NT2/D1 (cell line): ENCODE measurements at regions not wholly inside any gene's neighbourhood (a gene's known extent, or its start where the extent isn't known, plus 50 kb on each side); places are given as distances from the start of the nearest gene placed in this dataset.
A peak's percentile ranks its signal among the peaks of the same experiment; 100 is the strongest.
"Not testable (repeated sequence)": the region's sequence is repeated elsewhere in the genome, so short reads cannot be mapped to it uniquely, and the experiment has no call there.

ENCODE experiments used
- DNase-seq: peaks from one replicate; pipeline ENCODE4 v3.0.0-alpha.2; 2011; ENCODE audit warnings: low read depth, low spot score
- H3K27me3 ChIP-seq: 2 replicates; pipeline ENCODE4 v1.6.0; 2011; ENCODE audit warnings: mild to moderate bottlenecking; ENCODE audit not compliant: insufficient read length, insufficient read depth
- H3K36me3 ChIP-seq: 2 replicates; pipeline ENCODE4 v1.6.1; 2011; ENCODE audit warnings: mild to moderate bottlenecking, low read length, mixed read lengths; ENCODE audit not compliant: insufficient read depth, insufficient read length
- H3K4me1 ChIP-seq: 2 replicates; pipeline ENCODE4 v1.5.1; 2011; ENCODE audit not compliant: insufficient read depth, insufficient read length
- H3K4me3 ChIP-seq: 2 replicates; pipeline ENCODE4 v1.5.1; 2011; ENCODE audit warnings: low read depth; ENCODE audit not compliant: insufficient read length
- H3K9ac ChIP-seq: 2 replicates; pipeline ENCODE4 v1.6.0; 2011; ENCODE audit warnings: low read depth; ENCODE audit not compliant: insufficient read length
- H3K9me3 ChIP-seq: 2 replicates; pipeline ENCODE4 v1.5.1; 2011; ENCODE audit warnings: mild to moderate bottlenecking, low read length; ENCODE audit not compliant: insufficient read depth
- SUZ12 ChIP-seq: IDR thresholded peaks from 2 replicates; pipeline ENCODE4 v1.6.1; 2011; ENCODE audit not compliant: insufficient read length, insufficient read depth; ENCODE audit errors: extremely low read depth
- YY1 ChIP-seq: IDR thresholded peaks from 2 replicates; pipeline ENCODE4 v1.6.1; 2011; ENCODE audit not compliant: insufficient read length, insufficient read depth
- ZNF274 ChIP-seq: IDR thresholded peaks from 2 replicates; pipeline ENCODE4 v1.6.1; 2011; ENCODE audit warnings: mild to moderate bottlenecking, low read depth, low read length

DNA sequence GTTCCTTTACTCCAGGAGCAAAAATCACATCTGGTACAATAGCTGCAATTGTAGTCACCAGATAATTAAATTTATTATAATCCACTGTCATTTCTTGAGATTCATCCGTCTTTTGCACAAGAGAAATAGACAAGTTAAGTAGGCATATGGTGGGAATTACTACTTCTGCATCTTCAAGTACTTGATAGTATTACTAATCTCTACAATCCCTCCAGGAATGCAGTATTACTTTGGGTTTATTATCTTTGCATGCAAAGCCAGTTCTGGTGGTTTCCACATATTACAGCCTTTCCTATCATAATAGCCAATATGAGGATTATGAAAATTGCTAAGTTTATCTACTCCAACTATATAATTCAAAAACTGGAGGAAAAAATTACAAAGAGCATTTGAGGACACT, 254.1 kb downstream of the IKZF2 start:
- Histone ChIP-seq H3K27me3 (no peaks in the 10 kb centered on the region), H3K36me3 (no peaks in the 10 kb centered on the region), H3K4me1 (no peaks in the 10 kb centered on the region), H3K4me3 (no peak overlapping the region), H3K9ac (no peak overlapping the region), H3K9me3 (no peaks in the 10 kb centered on the region)
- DNase-seq = no peak
- TF ChIP-seq ZNF274 (no peak), SUZ12 (no peak), YY1 (no peak)

DNA sequence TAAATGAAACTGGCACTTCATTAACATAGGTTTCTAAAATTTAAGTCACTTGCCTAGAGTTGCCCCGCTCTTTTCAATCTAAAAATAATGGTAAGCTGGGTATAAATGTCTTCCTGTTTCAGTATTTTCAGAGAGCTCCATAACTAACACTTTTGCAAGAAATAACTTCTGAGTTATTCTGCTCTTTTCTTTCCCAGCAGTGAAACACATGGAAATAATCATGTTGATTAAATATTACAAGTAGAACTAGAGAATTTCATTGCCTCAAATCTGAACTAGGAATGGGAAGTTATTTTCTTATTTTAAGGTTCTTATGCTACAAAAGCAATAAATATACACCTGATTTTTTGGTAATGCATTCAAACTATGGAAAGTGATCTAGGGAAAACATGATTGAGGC, 257.4 kb downstream of the IKZF2 start:
- no peaks in the 10 kb centered on the region for H3K4me1 ChIP-seq
- H3K4me3 ChIP-seq = no peak overlapping the region
- H3K9ac ChIP-seq = no peak overlapping the region
- H3K27me3 ChIP-seq = no peaks in the 10 kb centered on the region
- no peaks in the 10 kb centered on the region for H3K36me3 ChIP-seq
- TF ChIP-seq YY1 (no peak), ZNF274 (no peak), SUZ12 (no peak)
- H3K9me3 ChIP-seq = no peaks in the 10 kb centered on the region
- DNase-seq = no peak

DNA sequence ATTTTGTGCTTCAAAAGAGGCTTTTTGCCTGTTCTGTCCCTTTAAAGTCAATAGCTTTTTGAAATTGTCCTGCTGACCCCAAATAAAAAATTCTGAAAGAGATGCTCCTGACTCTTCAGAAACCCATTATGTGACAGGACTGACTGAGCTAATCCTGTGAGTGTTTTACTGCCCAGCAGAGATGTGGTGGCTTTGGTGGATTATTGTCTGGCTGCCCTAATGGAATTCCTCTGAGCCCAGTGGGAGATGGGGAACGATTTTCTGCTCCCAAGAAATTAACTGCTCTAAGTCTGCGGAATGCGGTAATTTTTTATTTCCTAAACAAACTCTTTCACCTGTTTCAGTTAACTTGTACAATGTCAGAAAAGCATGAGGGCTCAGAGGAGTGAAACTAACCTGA, 258.2 kb downstream of the IKZF2 start:
- no peak overlapping the region for H3K9ac ChIP-seq
- no peaks in the 10 kb centered on the region for H3K4me1 ChIP-seq
- no peak for TF ChIP-seq YY1
- TF ChIP-seq ZNF274 = no peak
- TF ChIP-seq SUZ12 = no peak
- no peak for DNase-seq
- no peaks in the 10 kb centered on the region for H3K36me3 ChIP-seq
- no peaks in the 10 kb centered on the region for H3K27me3 ChIP-seq
- H3K9me3 ChIP-seq = no peaks in the 10 kb centered on the region
- no peak overlapping the region for H3K4me3 ChIP-seq

DNA sequence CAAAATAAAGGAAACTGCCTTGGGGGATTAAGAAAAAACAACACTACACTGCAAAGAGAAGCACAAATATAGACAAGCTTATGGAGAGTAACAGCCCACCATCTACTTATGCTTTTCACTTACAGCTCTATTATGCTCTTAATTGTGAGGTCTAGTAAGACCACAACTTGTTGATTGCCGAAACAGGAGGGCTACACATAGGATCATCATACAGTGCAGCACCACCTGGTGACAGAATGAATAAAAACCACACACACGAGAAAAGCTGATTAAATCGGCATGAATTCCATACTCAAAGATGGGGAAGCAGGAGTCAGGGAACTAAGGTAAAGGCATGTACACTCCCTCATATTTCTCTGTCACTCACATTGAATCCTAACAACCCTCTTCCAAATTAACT, 259.2 kb downstream of the IKZF2 start:
- Histone ChIP-seq H3K4me3 (no peak overlapping the region), H3K9me3 (no peaks in the 10 kb centered on the region), H3K36me3 (no peaks in the 10 kb centered on the region), H3K27me3 (no peaks in the 10 kb centered on the region), H3K9ac (no peak overlapping the region), H3K4me1 (no peaks in the 10 kb centered on the region)
- peak; percentile 13 for DNase-seq
- TF ChIP-seq ZNF274 (no peak), SUZ12 (no peak), YY1 (no peak)

DNA sequence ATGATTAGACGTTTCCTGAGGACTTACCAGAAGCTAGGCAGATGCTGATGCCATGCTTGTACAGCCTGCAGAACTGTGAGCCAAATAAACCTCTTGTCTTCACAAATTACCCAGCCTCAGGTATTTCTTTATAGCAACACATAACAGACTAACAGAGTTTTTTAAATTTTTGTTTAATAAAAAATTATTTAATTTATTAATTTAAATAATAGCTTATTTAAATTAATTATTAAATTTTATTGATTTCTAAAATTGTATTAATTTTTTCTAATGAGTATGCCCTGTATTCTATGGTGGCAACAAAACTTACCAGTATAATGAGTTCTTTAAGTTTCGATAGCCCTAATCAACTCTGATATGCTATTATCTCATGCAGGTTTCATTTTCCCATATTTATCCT, 259.8 kb downstream of the IKZF2 start:
- Histone ChIP-seq H3K4me1 (no peaks in the 10 kb centered on the region), H3K27me3 (no peaks in the 10 kb centered on the region), H3K36me3 (no peaks in the 10 kb centered on the region), H3K4me3 (no peak overlapping the region), H3K9ac (no peak overlapping the region), H3K9me3 (no peaks in the 10 kb centered on the region)
- TF ChIP-seq YY1 (no peak), SUZ12 (no peak), ZNF274 (no peak)
- no peak for DNase-seq

DNA sequence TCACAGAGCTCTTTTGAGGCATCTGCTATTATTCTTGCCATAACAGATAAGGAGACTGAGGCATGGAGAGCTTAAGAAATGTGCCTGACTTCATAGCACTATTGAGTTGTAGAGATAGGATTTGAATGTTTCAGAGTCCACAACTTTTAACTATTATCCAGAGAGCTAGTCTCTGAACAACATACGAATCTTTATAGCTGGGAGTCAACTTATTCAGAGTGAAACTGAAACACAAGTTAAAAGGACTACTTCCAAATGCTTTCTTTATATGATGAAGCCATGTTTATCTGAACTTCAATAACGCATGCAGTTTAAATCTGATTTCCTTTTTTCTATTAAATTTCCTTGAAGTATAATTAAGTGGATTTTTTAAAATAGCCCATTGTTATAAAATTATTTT, 268.8 kb downstream of the IKZF2 start:
- Histone ChIP-seq H3K27me3 (no peaks in the 10 kb centered on the region), H3K9me3 (no peaks in the 10 kb centered on the region), H3K36me3 (no peaks in the 10 kb centered on the region), H3K9ac (no peak overlapping the region), H3K4me3 (no peak overlapping the region), H3K4me1 (no peaks in the 10 kb centered on the region)
- DNase-seq = no peak
- TF ChIP-seq ZNF274 (no peak), YY1 (no peak), SUZ12 (no peak)

DNA sequence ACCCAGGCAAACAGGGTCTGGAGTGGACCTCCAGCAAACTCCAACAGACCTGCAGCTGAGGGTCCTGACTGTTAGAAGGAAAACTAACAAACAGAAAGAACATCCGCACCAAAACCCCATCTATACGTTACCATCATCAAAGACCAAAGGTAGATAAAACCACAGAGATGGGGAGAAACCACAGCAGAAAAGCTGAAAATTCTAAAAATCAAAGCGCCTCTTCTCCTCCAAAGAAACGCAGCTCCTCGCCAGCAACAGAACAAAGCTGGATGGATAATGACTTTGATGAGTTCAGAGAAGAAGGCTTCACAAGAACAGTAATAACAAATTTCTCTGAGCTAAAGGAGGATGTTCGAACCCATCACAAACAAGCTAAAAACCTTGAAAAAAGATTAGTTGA, 274.9 kb downstream of the IKZF2 start:
- not testable (repeated sequence) for H3K36me3 ChIP-seq, H3K4me3 ChIP-seq, DNase-seq, H3K4me1 ChIP-seq, H3K27me3 ChIP-seq, H3K9ac ChIP-seq
- peaks cover 12% of the 10 kb centered on the region for H3K9me3 ChIP-seq

DNA sequence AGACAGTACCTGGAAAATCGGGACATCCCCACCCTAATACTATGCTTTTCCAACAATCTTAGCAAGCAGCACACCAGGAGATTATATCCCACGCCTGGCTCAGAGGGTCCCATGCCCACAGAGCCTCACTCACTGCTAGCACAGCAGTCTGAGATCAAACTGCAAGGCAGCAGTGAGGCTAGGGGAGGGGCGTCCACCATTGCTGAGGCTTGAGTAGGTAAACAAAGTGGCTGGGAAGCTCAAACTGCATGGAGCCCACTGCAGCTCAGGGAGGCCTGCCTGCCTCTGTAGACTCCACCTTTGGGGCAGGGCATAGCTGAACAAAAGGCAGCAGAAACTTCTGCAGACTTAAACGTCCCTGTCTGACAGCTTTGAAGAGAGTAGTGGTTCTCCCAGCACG, 275.5 kb downstream of the IKZF2 start:
- H3K27me3 ChIP-seq, H3K36me3 ChIP-seq, H3K4me1 ChIP-seq, DNase-seq, H3K9ac ChIP-seq, H3K4me3 ChIP-seq: not testable (repeated sequence)
- H3K9me3 ChIP-seq = peaks cover 12% of the 10 kb centered on the region
